NCI-H2171 treated with DMSO at 0.1 percent for 48 hours (cell line): ENCODE measurements at regions not wholly inside any gene's neighbourhood (a gene's known extent, or its start where the extent isn't known, plus 50 kb on each side); places are given as distances from the start of the nearest gene placed in this dataset.

Experiments
- DNase-seq: peaks from one replicate; lab custom pipeline; 2025; lab: John Stamatoyannopoulos, UW

- DNase-seq: peak; percentile 65
Measured at GRCh38 chr6:54717849-54718455, 128.6 kb upstream of the FAM83B start.

DNA sequence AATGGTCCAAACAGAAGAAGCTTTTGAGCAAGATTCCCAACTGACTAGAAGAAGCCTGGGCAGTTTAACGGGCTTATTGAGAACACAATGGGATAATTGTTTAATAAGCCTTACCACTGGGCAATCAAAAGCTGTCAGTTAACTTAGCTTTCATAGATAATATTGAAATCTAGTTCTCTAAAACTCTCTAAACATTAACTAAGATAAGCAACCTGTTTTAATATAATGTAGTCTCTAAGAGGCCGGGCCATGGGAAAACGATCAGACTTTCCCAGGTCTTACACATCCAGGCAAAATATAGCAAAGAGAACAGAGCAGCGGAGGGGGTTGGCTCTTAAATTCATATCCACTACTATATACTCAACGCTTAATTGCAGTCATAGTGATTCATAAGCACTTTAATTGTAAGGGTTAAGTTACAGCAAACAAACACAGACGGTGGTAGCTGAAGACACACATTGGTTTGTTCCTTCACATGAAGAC, 128.0 kb upstream of the FAM83B start:
- DNase-seq: peak; percentile 70

DNA sequence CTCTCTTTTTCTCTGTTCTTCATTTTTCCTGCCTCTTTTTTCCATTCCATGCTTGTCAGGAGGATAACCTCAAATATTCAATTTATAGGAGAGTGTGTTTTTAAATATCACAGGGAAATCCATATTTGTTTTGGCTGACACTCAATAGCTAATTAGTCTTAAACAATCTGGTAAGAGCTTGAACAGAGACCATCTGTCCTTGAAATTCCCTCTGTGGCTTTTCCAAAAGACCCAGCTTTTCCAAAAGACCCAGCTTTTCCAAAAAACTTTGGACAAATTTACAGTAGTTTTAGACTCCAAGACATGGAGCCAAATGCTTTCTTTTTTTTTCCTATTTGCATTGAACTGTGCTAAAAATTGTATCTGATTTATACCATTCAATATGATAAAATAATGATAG, 127.4 kb upstream of the FAM83B start:
- peak; percentile 70 for DNase-seq

GRCh38 chr6:54719633-54720032, 126.9 kb upstream of the FAM83B start:
- DNase-seq: peak; percentile 31

- no peak for DNase-seq
Measured at GRCh38 chr6:54722328-54722727, 124.2 kb upstream of the FAM83B start.

DNA sequence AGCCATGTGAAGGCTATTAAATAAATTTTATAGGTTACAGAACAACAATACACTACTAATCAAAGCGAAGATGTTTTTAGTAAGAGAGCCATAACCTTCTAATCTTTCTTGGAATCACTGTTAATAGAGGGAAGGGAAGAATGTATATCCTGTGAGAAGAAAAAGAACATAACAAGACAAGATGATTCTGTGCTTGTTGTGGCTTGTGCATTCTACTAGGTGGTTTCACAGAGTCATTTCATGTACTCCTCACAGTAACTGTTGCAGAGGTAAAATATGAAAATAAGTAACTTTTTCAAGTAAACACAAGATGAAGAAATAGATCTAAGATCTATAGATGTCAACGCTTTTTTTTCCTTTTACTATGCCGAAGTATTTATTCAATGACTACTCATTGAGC, 116.9 kb upstream of the FAM83B start:
- DNase-seq: no peak

DNA sequence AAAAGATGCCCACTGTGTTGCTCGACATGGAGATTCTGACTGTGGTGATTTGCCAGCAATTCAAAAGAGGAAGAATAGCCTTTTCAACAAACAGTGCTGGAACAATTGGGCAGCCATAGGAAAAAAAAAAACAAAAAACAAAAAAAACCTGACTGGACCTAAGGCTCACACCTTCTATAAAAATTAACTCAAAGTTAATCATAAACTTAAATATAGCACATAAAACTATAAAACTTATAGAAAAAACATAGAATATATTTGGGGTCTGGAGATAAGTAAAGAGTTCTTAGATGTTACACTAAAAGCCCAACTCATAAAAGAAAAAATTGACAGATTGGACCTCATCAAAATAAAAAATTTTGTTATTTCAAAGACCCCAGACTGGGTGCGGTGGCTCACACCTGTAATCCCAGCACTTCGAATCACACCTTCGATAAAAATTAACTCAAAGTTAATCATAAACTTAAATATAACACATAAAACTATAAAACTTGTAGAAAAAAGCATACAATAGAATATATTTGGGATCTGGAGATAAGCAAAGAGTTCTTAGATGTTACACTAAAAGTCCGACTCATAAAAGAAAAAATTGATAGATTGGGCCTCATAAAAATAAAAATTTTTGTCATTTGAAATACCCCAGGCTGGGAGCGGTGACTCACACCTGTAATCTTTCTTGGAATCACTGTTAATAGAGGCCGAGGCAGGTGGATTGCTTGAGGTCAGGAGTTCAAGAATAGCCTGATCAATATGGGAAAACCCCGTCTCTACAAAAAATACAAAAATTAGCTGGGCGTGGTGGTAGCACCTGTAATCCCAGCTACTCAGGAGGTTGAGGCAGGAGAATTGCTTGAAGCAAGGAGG, 115.6 kb upstream of the FAM83B start:
- no peak for DNase-seq

DNA sequence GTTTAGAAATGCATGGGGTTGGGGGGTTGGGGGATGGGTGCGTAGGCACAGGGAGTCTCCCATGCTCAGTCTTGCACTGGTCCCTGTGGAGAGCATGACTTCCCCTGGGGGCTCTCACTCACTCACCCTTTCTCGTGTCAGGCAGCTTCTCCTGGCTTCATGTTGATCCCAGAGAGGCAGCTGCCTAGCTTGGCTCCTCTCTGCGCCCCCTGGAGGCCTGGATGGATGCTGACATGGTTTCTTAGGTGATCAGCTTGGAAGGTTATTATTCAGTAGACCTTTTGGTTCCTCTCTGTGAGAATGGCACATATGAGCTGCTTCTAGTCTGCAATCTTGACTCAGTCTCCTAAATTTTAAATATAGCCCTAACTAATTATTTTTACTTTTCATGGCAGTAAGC, 109.3 kb upstream of the FAM83B start:
- DNase-seq: peak; percentile 30

- no peak for DNase-seq
Measured at GRCh38 chr6:54747955-54748354, 98.6 kb upstream of the FAM83B start.

DNA sequence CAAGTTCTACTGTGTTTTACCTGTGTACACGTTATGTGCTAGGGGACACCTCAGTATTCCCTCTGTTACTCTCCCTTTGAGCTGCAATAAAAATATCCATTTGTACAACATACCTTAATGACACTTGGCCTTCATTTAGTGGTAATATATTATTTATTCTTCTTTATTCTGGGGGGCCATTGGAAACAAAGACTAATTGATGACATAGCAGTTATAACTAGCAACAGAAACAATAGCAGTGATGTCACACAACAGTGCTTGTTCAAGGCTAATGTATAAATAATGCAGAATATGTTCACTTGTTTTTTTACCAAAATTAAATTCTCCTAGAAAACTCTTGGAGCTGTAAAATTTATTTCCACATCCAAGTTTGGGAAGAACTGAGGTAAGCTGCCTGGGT, 92.2 kb upstream of the FAM83B start:
- DNase-seq: no peak

DNA sequence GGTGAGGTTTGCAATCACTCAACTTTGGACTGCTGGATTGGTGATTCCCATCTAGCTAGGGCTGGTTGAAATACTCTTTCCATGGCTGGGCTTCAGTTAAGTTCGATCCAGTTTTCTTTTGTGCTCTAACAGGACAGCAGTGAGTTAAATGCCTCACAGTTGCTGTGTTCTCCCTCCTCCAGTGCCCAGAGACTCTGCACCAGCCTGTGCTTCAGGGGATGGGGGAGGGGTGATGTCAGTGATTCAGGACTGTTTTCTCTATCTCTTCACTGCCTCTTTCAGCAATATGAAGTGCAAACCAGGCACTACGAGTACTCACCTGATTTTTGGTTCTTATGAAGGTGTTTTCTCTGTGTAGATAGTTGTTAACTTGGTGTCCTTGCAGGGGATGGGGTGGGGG, 88.2 kb upstream of the FAM83B start:
- DNase-seq: no peak

DNA sequence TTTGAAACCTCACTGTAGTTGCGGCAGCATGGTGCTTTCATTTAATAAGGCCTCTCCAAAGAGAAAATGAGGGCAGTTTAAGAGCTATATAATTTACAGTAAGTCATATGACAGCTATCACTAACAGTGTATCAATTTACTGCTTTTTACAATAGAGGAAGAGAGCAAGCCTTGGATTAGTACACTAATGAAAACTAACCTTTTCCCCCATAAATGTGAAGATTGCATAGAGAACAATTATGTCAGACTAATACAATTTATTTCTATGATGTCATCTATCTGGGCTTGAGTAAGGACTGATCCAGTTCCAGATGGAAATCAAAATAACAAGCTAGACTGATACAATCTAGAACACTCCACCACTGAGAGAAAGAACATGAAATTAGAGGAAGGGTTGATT, 78.1 kb upstream of the FAM83B start:
- no peak for DNase-seq

DNA sequence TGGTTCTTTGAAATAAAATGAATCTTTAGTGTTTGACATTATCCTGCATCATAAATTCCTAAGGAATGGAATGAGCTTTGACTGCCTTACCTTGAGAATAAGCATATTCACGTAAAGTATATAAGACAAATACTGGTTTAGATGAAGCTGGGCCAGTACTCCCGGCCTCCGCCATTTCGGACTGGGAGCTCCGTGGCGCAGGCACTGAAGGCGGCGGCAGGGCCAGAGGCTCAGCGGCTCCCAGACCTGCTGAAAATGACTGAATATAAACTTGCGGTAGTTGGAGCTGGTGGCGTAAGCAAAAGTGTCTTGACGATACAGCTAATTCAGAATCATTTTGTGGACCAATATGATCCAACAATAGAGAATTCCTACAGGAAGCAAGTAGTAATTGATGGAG, 76.2 kb upstream of the FAM83B start:
- DNase-seq: no peak

GRCh38 chr6:54771968-54772367, 74.6 kb upstream of the FAM83B start:
- DNase-seq: no peak

- DNase-seq: no peak
Measured at GRCh38 chr6:54772610-54773009, 74.0 kb upstream of the FAM83B start.

DNA sequence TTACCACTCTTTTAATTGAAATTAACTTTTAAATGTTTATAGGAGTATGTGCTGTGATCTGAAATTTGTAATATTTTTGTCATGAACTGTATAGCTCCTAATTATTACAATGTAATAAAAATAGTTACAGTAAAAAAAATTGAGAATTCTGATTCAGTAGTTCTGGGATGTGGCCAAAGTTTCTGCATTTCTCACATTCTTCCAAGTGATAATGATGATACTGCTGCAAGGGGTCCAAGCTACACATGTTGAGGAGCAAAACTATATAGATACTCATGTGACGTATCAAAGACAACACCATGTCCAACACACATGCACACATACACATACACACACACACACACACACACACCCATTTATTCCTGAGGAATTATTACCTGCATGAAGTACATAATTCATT, 71.0 kb upstream of the FAM83B start:
- no peak for DNase-seq

GRCh38 chr6:54776891-54777290, 69.7 kb upstream of the FAM83B start:
- no peak for DNase-seq

DNA sequence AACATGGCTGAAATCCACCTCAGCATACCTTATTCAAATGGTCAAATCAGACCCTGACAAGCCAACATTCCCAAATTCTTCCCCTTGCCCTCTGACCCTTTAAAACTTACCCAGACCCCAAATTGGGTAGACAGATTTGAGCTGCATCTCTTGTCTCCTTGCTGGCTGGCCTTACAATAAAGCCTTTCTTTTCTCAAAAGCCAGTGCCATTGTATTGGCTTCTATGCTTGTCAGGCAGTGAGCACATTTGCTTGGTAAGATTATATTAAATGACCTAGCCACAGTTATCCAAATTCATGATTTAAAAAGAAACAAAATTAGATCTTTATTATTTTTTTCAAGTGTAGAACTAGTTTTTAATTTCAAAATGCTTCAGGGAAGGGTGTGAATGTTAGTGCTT, 67.8 kb upstream of the FAM83B start:
- DNase-seq: no peak

- DNase-seq: no peak
Measured at GRCh38 chr6:54784011-54784410, 62.6 kb upstream of the FAM83B start.

DNA sequence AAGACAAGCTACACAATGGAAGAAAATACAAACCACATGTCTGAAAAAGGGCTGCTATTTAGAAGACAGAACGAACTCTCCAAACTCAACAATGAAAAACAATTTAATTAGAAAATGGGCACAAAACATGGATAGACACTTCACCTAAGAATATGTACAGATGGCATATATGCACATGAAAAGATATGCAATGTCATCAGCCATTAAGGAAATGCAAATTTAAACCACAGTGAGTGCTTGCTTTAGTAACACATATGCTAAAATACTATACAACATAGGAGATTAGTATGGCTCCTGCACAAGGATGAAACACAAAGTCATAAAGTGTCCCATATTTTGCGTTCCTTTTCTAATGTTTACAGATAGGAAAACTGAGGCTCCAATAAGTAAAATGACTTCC, 60.4 kb upstream of the FAM83B start:
- DNase-seq: no peak

DNA sequence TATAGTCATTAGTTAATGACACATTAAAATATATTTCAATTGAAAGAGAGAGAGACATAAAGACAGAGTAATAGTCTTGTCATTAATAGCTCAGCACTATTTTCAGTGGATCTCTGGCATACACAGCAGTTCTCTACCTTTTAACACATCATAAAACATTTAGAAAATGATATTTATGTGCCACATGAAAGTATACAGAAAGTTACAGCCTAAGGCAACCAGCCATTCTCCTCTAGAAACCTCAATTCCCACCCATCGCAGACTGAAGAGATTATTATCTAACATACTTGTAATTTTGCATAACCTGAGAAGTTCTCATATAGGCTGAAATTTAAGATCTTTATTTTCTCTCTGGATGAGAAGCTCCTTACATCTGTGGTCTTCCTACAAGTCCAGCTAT, 58.7 kb upstream of the FAM83B start:
- DNase-seq: no peak
